ENCODE measurements at regions not wholly inside any gene's neighbourhood (a gene's known extent, or its start where the extent isn't known, plus 50 kb on each side); places are given as distances from the start of the nearest gene placed in this dataset.

DNA sequence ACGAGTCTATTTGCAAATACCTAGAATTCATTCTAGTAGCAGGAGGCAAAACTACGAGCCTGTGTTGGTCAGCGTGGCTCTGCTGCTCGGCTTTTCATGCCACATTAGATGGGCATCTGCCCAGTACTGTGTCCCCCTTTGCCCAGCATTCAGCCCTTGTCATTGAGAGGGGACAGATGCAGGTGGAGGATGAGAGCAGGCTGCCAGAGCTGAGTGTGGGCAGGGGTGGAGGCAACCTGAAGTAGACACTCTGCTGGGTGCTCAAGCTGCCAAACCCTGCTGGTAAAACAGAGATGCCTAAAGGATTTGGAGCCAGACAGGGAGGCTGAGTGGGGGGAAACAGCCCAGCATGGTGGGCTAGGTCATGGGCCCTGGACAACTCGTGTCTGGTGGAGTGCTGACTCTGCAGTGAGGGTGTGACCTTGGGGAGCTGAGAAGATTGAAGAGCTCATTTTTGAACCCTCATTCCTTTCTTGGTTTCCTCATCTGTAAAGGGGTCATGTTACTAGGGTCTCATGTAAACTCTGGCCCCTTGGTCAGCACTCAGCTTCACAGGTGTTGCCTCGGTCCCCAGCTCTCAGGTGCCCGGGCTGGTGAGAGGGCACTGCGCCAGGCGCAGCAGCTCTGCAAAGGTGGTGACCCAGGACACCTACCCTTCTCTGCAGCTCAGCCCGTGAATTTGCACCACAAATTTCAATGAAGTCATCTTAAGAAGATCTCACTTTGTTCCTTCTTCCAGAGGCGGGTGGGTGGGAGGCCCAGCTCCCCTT is 64.2 kb upstream of the BHLHE23 start:
- no peaks in the 10 kb centered on the region for H3K9me3 ChIP-seq (replicated peaks; ENCODE audit: control insufficient read depth, insufficient read depth, low read length)
- no peaks in the 10 kb centered on the region for H4K20me1 ChIP-seq (replicated peaks; ENCODE audit: control insufficient read depth, extremely low read depth, insufficient read depth, low read length)
- TF ChIP-seq JUN (IDR thresholded peaks at IDR 0.05; ENCODE audit: borderline replicate concordance, insufficient read depth, insufficient read length, low read depth) = no peak
- no peak for TF ChIP-seq EZH2 (IDR thresholded peaks at IDR 0.05; ENCODE audit: borderline replicate concordance, low read depth, low read length, severe bottlenecking)
- TF ChIP-seq MYC (IDR thresholded peaks at IDR 0.05; ENCODE audit: low read depth, low read length) = no peak
- TF ChIP-seq POLR2A (IDR thresholded peaks at IDR 0.05; ENCODE audit: low read depth, low read length) = no peak
- no peak for TF ChIP-seq POLR2AphosphoS5 (IDR thresholded peaks at IDR 0.05; ENCODE audit: insufficient read depth, low read depth, low read length)
- TF ChIP-seq, protein P1, sequence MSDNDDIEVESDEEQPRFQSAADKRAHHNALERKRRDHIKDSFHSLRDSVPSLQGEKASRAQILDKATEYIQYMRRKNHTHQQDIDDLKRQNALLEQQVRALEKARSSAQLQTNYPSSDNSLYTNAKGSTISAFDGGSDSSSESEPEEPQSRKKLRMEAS (IDR thresholded peaks at IDR 0.05; ENCODE audit: insufficient read depth, insufficient read length) = no peak
- TF ChIP-seq, protein P2, sequence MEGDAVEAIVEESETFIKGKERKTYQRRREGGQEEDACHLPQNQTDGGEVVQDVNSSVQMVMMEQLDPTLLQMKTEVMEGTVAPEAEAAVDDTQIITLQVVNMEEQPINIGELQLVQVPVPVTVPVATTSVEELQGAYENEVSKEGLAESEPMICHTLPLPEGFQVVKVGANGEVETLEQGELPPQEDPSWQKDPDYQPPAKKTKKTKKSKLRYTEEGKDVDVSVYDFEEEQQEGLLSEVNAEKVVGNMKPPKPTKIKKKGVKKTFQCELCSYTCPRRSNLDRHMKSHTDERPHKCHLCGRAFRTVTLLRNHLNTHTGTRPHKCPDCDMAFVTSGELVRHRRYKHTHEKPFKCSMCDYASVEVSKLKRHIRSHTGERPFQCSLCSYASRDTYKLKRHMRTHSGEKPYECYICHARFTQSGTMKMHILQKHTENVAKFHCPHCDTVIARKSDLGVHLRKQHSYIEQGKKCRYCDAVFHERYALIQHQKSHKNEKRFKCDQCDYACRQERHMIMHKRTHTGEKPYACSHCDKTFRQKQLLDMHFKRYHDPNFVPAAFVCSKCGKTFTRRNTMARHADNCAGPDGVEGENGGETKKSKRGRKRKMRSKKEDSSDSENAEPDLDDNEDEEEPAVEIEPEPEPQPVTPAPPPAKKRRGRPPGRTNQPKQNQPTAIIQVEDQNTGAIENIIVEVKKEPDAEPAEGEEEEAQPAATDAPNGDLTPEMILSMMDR (IDR thresholded peaks at IDR 0.05; ENCODE audit: extremely low read depth in 1 of 2, insufficient read depth in 1 of 2, low read depth in 1 of 2, low read length in 2 of 2) = no peak
- TF ChIP-seq GATA2 (IDR thresholded peaks at IDR 0.05; ENCODE audit: insufficient read depth, insufficient read length, low read depth, low read length) = no peak
- TF ChIP-seq FOS (IDR thresholded peaks at IDR 0.05; ENCODE audit: borderline replicate concordance, insufficient read depth, low read length) = no peak
- H3K79me2 ChIP-seq (ENCODE audit: control insufficient read depth, insufficient read depth, low read length) = no peaks in the 10 kb centered on the region
- H3K36me3 ChIP-seq (ENCODE audit: control insufficient read depth in 2 of 2, extremely low read depth in 1 of 2, insufficient read depth in 2 of 2, low read length in 2 of 2) = no peaks in the 10 kb centered on the region
- H3K9ac ChIP-seq (replicated peaks; ENCODE audit: extremely low read depth, insufficient read depth, low read length) = no peak overlapping the region
- no peaks in the 10 kb centered on the region for H3K9me1 ChIP-seq (replicated peaks; ENCODE audit: control insufficient read depth, extremely low read depth, insufficient read depth, low read length)
- ChIA-PET CTCF (no interaction called here), POLR2A (interaction anchor here (0.6 kb wide), 2 partner anchors 45 to 310 kb away, joined by 4 to 5 read pairs; no protein-coding TSS in a partner anchor)
- FAIRE-seq (no peak), DNase-seq (ENCODE audit: low read depth, low spot score) (no peak)
- no peak overlapping the region for H3K27ac ChIP-seq (ENCODE audit: insufficient read depth, low read depth, low read length)
- dilution Hi-C loops (cut with MboI; ENCODE audit: extremely low pct_ligation_motif_present, low sequenced_read_pairs) = no loop called here
- H3K4me3 ChIP-seq (replicated peaks in 1 of 3; ENCODE audit: insufficient read depth in 1 of 3, low read depth in 1 of 3, low read length in 3 of 3) = no peak overlapping the region
- intact Hi-C loops (cut with micrococcal nuclease) = no loop called here
- peaks cover 8 to 12% of the 10 kb centered on the region in 2 experiments for H3K27me3 ChIP-seq (ENCODE audit: control insufficient read depth in 2 of 2, insufficient read depth in 2 of 2, low read length in 2 of 2)
- H3K4me2 ChIP-seq (ENCODE audit: insufficient read depth, low read length) = no peak overlapping the region
- H2AFZ ChIP-seq (ENCODE audit: low read depth, low read length) = no peak overlapping the region
- no TSS peak for BruUV-seq (replicated peaks)
- H3K4me1 ChIP-seq (ENCODE audit: control insufficient read depth, extremely low read depth, insufficient read depth, low read length) = no peaks in the 10 kb centered on the region
